Lung (tissue), 11 donors: ENCODE measurements at regions not wholly inside any gene's neighbourhood (a gene's known extent, or its start where the extent isn't known, plus 50 kb on each side); places are given as distances from the start of the nearest gene placed in this dataset.

Source experiments
- ATAC-seq: fragments of 200-7000 bp; cut with Tn5 transposase; one replicate; pipeline ENCODE4 v1.9.1; 2020; ENCODE audit warnings: moderate number of reproducible peaks; ENCODE audit not compliant: insufficient read depth, low FRiP score
- DNase-seq, 3 donors: peaks; one replicate each; pipeline ENCODE4 v3.0.0-alpha.2; 2013 to 2017
- H3K27ac ChIP-seq, 2 donors: one replicate each; pipeline ENCODE4 v1.5.1; 2013; ENCODE audit warnings: mild to moderate bottlenecking in 2 of 2, moderate library complexity in 2 of 2, control low read depth in 1 of 2, inconsistent platforms in 1 of 2, low read depth in 1 of 2, low read length in 1 of 2
- H3K27me3 ChIP-seq, 3 donors: one replicate each; pipeline ENCODE4 v1.5.1; 2013; ENCODE audit warnings: low read length in 2 of 3; ENCODE audit not compliant: control insufficient read depth in 3 of 3, insufficient read depth in 3 of 3
- H3K36me3 ChIP-seq, 4 donors: one replicate each; pipeline ENCODE4 v1.5.1; 2013; ENCODE audit warnings: low read length in 4 of 4, mild to moderate bottlenecking in 1 of 4, moderate library complexity in 1 of 4; ENCODE audit not compliant: control insufficient read depth in 4 of 4, insufficient read depth in 4 of 4
- H3K4me1 ChIP-seq, 5 donors: one replicate each; pipeline ENCODE4 v1.5.1; 2013; ENCODE audit warnings: low read length in 5 of 5, mild to moderate bottlenecking in 2 of 5, moderate library complexity in 1 of 5; ENCODE audit not compliant: control insufficient read depth in 5 of 5, insufficient read depth in 5 of 5
- H3K4me3 ChIP-seq: one replicate; pipeline ENCODE4 v1.5.1; 2013; ENCODE audit warnings: mild to moderate bottlenecking, control low read depth, moderate library complexity
- H3K9ac ChIP-seq, 2 donors: one replicate each; pipeline ENCODE4 v1.5.1; 2013; ENCODE audit warnings: low read length in 2 of 2, control low read depth in 1 of 2; ENCODE audit not compliant: insufficient read depth in 1 of 2
- H3K9me3 ChIP-seq, 4 donors: one replicate each; pipeline ENCODE4 v1.5.1; 2013; ENCODE audit warnings: low read length in 3 of 4, mild to moderate bottlenecking in 1 of 4, moderate library complexity in 1 of 4; ENCODE audit not compliant: control insufficient read depth in 4 of 4, insufficient read depth in 3 of 4
- WGBS, 2 donors: extraction: QIAGEN DNeasy Blood & Tissue Kit; methylation state at CpG; one replicate each; pipeline ENCODE4 v1.1.7; 2013; 5-methylcytosine and 5-hydroxymethylcytosine counted together
- TF ChIP-seq, protein P1 (sequence below): IDR thresholded peaks from 2 replicates; pipeline ENCODE4 v1.5.1; 2012; ENCODE audit warnings: mild to moderate bottlenecking; ENCODE audit errors: control extremely low read depth, extremely low read depth
- donor health status: control.
- donor health status: control.
- donor health status: Bipolar disorder and iron deficiency.
- donor health status: healthy.
- donor health status: DM: yes; HTN: yes; CAD: no.

GRCh38 chrY:19405598-19405997 is 338.9 kb downstream of the KDM5D start:
- Histone ChIP-seq H3K27me3 (no peaks in the 10 kb centered on the region), H3K4me3 (no peak overlapping the region), H3K27ac (no peak overlapping the region), H3K36me3 (no peaks in the 10 kb centered on the region), H3K4me1 (no peaks in the 10 kb centered on the region), H3K9me3 (no peaks in the 10 kb centered on the region), H3K9ac (no peak overlapping the region)
- no peak for DNase-seq
- 81% methylated on average over 4 of the region's 4 CpGs; no CpG with 5 or more reads in 1 of the 2 donors for WGBS, 2 donors
- TF ChIP-seq, protein P1, sequence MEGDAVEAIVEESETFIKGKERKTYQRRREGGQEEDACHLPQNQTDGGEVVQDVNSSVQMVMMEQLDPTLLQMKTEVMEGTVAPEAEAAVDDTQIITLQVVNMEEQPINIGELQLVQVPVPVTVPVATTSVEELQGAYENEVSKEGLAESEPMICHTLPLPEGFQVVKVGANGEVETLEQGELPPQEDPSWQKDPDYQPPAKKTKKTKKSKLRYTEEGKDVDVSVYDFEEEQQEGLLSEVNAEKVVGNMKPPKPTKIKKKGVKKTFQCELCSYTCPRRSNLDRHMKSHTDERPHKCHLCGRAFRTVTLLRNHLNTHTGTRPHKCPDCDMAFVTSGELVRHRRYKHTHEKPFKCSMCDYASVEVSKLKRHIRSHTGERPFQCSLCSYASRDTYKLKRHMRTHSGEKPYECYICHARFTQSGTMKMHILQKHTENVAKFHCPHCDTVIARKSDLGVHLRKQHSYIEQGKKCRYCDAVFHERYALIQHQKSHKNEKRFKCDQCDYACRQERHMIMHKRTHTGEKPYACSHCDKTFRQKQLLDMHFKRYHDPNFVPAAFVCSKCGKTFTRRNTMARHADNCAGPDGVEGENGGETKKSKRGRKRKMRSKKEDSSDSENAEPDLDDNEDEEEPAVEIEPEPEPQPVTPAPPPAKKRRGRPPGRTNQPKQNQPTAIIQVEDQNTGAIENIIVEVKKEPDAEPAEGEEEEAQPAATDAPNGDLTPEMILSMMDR, result no peak
- no peak for ATAC-seq

GRCh38 chrY:19392876-19393275 is 351.6 kb downstream of the KDM5D start:
- no peaks in the 10 kb centered on the region for H3K27me3 ChIP-seq
- no peaks in the 10 kb centered on the region for H3K9me3 ChIP-seq
- TF ChIP-seq, protein P1, result no peak
- DNase-seq (no peak), ATAC-seq (no peak)
- H3K4me1 ChIP-seq, result no peaks in the 10 kb centered on the region
- no peaks in the 10 kb centered on the region for H3K36me3 ChIP-seq
- no peak overlapping the region for H3K9ac ChIP-seq
- no peak overlapping the region for H3K27ac ChIP-seq
- no peak overlapping the region for H3K4me3 ChIP-seq

GRCh38 chrY:19391922-19392321 is 352.6 kb downstream of the KDM5D start:
- Histone ChIP-seq H3K36me3 (no peaks in the 10 kb centered on the region), H3K9me3 (no peaks in the 10 kb centered on the region), H3K9ac (no peak overlapping the region), H3K4me1 (no peaks in the 10 kb centered on the region), H3K4me3 (no peak overlapping the region), H3K27ac (no peak overlapping the region), H3K27me3 (no peaks in the 10 kb centered on the region)
- ATAC-seq (no peak), DNase-seq (no peak)
- TF ChIP-seq, protein P1, result no peak
- 100% methylated on average over 1 of the region's 1 CpG; no CpG with 5 or more reads in 1 of the 2 donors for WGBS, 2 donors

DNA sequence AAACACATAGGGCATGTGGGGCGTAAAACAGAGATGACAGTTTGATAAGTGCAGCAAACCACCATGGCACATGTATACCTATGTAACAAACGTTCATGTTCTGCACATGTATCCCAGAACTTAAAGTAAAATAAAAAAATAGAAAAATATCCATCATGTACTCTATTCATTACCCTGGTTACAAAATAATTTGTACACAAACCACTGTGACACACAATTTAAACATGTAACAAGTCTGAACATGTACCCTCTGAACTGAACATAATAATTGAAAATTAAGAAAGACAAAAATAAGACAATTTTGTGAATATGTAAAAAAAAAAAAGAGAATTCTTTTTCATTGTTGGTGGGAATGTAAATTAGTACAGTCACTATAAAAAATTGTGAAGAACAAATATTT is 379.2 kb downstream of the KDM5D start:
- H3K27ac ChIP-seq, result no peak overlapping the region
- 67% methylated on average over 2 of the region's 2 CpGs; no CpG with 5 or more reads in 1 of the 2 donors for WGBS, 2 donors
- no peaks in the 10 kb centered on the region for H3K4me1 ChIP-seq
- H3K27me3 ChIP-seq, result no peaks in the 10 kb centered on the region
- H3K4me3 ChIP-seq, result no peak overlapping the region
- no peak for DNase-seq
- no peak for ATAC-seq
- H3K9me3 ChIP-seq, result no peaks in the 10 kb centered on the region
- H3K36me3 ChIP-seq, result no peaks in the 10 kb centered on the region
- TF ChIP-seq, protein P1, result no peak
- no peak overlapping the region for H3K9ac ChIP-seq
